C4-2B (cell line): ENCODE measurements at regions not wholly inside any gene's neighbourhood (a gene's known extent, or its start where the extent isn't known, plus 50 kb on each side); places are given as distances from the start of the nearest gene placed in this dataset.

Experiments used
- H3K27ac ChIP-seq: fragments of 450-650 bp; 2 replicates; pipeline ENCODE4 v1.5.1; 2017
- CTCF ChIP-seq: fragments of 450-650 bp; conservative IDR thresholded peaks from 2 replicates; pipeline ENCODE4 v1.5.1; 2017; ENCODE audit warnings: mild to moderate bottlenecking
- ZFX ChIP-seq: fragments of 450-650 bp; IDR thresholded peaks from 2 replicates; pipeline ENCODE4 v1.6.1; 2017

- H3K27ac ChIP-seq: no peak overlapping the region
- TF ChIP-seq ZFX (no peak), CTCF (no peak)
Observed at GRCh38 chr7:46450425-46450824, 529.4 kb upstream of the IGFBP3 start.

GRCh38 chr7:46449743-46450142 is 528.7 kb upstream of the IGFBP3 start:
- no peak for TF ChIP-seq ZFX
- no peak for TF ChIP-seq CTCF
- no peak overlapping the region for H3K27ac ChIP-seq

- TF ChIP-seq ZFX (no peak), CTCF (no peak)
- H3K27ac ChIP-seq: no peak overlapping the region
Observed at GRCh38 chr7:46448478-46448877, 527.4 kb upstream of the IGFBP3 start.

DNA sequence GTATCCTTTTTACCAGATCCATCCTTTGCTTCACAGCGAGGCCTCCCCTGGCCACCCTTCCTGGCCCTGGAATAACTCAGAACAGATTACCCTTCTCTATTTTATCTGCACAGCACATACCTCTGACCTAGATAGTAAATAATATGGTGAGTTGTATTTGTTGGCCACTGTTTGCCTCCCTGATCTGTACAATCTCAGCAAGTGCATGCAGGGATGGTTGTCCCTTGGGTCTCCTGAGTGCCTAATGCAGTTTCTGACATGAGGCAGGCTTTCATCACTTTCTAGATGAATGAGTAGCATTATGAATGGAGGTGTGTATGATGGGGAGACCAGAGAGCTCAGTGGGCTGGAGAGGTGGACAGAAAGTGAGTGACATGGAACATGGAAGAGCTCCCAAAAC is 525.1 kb upstream of the IGFBP3 start:
- no peak overlapping the region for H3K27ac ChIP-seq
- TF ChIP-seq ZFX (no peak), CTCF (no peak)

DNA sequence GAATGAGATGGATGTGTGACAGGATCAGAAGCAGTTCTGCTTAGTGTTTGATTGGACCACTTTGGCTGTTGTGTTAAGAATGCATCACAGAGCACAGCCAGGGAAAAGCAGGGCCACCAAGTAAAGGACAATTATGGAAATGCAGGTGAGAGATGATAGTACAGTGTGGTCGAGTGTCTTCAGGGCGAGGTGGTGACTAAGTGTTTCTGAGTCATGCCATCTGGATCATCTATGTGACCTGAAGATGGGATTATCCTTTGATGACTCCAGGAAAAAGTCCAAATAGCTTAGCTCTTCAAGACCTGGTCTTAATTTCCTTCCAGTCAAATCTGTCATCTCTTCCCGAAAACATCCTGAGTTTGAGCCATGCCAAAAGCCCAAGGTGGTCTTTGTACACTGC is 523.2 kb upstream of the IGFBP3 start:
- TF ChIP-seq CTCF (no peak), ZFX (no peak)

DNA sequence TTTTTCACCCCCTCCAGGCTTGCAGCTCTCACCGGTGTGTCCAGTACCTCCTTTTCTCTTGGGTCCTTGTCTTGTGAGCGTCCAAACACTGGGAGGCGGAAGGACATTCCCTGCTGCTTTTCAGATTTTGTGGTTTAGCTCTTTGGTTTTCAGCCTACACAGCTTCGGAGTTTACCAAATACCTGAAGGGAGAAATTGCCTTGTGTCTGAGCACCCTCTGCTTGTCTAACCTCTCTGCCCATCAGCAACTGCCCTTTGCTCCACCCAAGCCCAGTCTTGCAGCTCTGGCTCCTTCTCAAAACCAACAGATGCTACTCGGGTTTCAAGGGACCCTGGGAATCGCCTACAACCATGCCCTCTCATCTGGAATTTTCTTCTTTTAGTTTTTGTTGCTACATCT is 519.1 kb upstream of the IGFBP3 start:
- TF ChIP-seq ZFX: no peak
- TF ChIP-seq CTCF: no peak
- no peak overlapping the region for H3K27ac ChIP-seq

More for the DNA sequence above, 523.2 kb upstream of the IGFBP3 start:
- H3K27ac ChIP-seq: no peak overlapping the region

- H3K27ac ChIP-seq: no peak overlapping the region
- TF ChIP-seq CTCF (no peak), ZFX (no peak)
Observed at GRCh38 chr7:46432708-46433107, 511.6 kb upstream of the IGFBP3 start.
